Keratinocyte (primary cell): ENCODE measurements at regions not wholly inside any gene's neighbourhood (a gene's known extent, or its start where the extent isn't known, plus 50 kb on each side); places are given as distances from the start of the nearest gene placed in this dataset.

Experiments used
- DNase-seq: peaks from one replicate; pipeline ENCODE4 v3.0.0-alpha.2; 2011; ENCODE audit warnings: low read depth, missing footprints, low spot score
- FAIRE-seq: peaks from 2 replicates; lab custom pipeline; 2011; peaks lifted over from hg19 to GRCh38; lab: Jason Lieb, UNC
- H2AFZ ChIP-seq: 2 replicates; pipeline ENCODE4 v1.6.0; 2012; ENCODE audit warnings: low read length, control low read depth, inconsistent platforms; ENCODE audit not compliant: control insufficient read depth
- H3K27ac ChIP-seq: 2 replicates; pipeline ENCODE4 v1.5.1; 2011; ENCODE audit warnings: low read length; ENCODE audit not compliant: control insufficient read depth, insufficient read depth
- H3K27me3 ChIP-seq: 3 replicates; pipeline ENCODE4 v1.6.0; 2011; ENCODE audit warnings: low read length; ENCODE audit not compliant: control insufficient read depth, insufficient read depth; ENCODE audit errors: extremely low read depth
- H3K36me3 ChIP-seq, 2 experiments: 2 replicates in 1 of 2; 3 replicates in 1 of 2; pipeline ENCODE4 v1.5.1; 2011; ENCODE audit warnings: low read length in 2 of 2, mild to moderate bottlenecking in 1 of 2; ENCODE audit not compliant: control insufficient read depth in 2 of 2, insufficient read depth in 2 of 2; ENCODE audit errors: extremely low read depth in 1 of 2
- H3K4me1 ChIP-seq: 3 replicates; pipeline ENCODE4 v1.5.1; 2011; ENCODE audit warnings: low read length; ENCODE audit not compliant: control insufficient read depth, insufficient read depth; ENCODE audit errors: extremely low read depth
- H3K4me2 ChIP-seq: 3 replicates; pipeline ENCODE4 v1.6.0; 2011; ENCODE audit warnings: low read depth, low read length; ENCODE audit not compliant: control insufficient read depth, insufficient read depth; ENCODE audit errors: extremely low read depth
- H3K4me3 ChIP-seq, 3 experiments: fragments of 200-600 bp in 1 of 3; sonication (generic) in 1 of 3; 2 replicates in 2 of 3; 3 replicates in 1 of 3; pipeline ENCODE4 v1.5.1; 2011 to 2016; ENCODE audit warnings: low read length in 3 of 3, mild to moderate bottlenecking in 3 of 3, control low read depth in 2 of 3, inconsistent platforms in 1 of 3, low read depth in 1 of 3, mixed read lengths in 1 of 3, mixed run types in 1 of 3, moderate library complexity in 1 of 3; ENCODE audit not compliant: control insufficient read depth in 2 of 3, insufficient read depth in 2 of 3; ENCODE audit errors: extremely low read depth in 1 of 3
- H3K79me2 ChIP-seq: 2 replicates; pipeline ENCODE4 v1.6.0; 2012; ENCODE audit warnings: low read length; ENCODE audit not compliant: control insufficient read depth, insufficient read depth
- H3K9ac ChIP-seq: 3 replicates; pipeline ENCODE4 v1.6.0; 2011; ENCODE audit warnings: low read length; ENCODE audit not compliant: control insufficient read depth, insufficient read depth; ENCODE audit errors: extremely low read depth
- H3K9me1 ChIP-seq: 3 replicates; pipeline ENCODE4 v1.6.0; 2011; ENCODE audit warnings: low read length; ENCODE audit not compliant: control insufficient read depth, insufficient read depth; ENCODE audit errors: extremely low read depth
- H3K9me3 ChIP-seq: 2 replicates; pipeline ENCODE4 v1.5.1; 2012; ENCODE audit warnings: low read depth, low read length; ENCODE audit not compliant: control insufficient read depth
- H4K20me1 ChIP-seq: 3 replicates; pipeline ENCODE4 v1.6.0; 2011; ENCODE audit warnings: low read length; ENCODE audit not compliant: control insufficient read depth, insufficient read depth; ENCODE audit errors: extremely low read depth
- EZH2 ChIP-seq: IDR thresholded peaks from one replicate; pipeline ENCODE4 v1.6.1; 2012; ENCODE audit warnings: inconsistent platforms, mild to moderate bottlenecking, low read length, moderate library complexity
- dilution Hi-C: fragments of 300-500 bp; cut with MboI; formaldehyde crosslinking; loops from one replicate; pipeline ENCODE4 v1.7.0; 2020; ENCODE audit warnings: low sequenced_read_pairs; ENCODE audit not compliant: extremely low pct_ligation_motif_present
- TF ChIP-seq, protein P1 (sequence below), 3 experiments: IDR thresholded peaks in 1 of 3; conservative IDR thresholded peaks in 1 of 3; optimal IDR thresholded peaks in 1 of 3; 2 replicates in 2 of 3; 3 replicates in 1 of 3; pipeline versions ENCODE3 to v1.5.1; 2011; ENCODE audit warnings: low read length in 3 of 3, mild to moderate bottlenecking in 3 of 3, moderate library complexity in 2 of 3, control low read depth in 1 of 3, inconsistent platforms in 1 of 3; ENCODE audit not compliant: insufficient read depth in 2 of 3; ENCODE audit errors: extremely low read depth in 1 of 3

DNA sequence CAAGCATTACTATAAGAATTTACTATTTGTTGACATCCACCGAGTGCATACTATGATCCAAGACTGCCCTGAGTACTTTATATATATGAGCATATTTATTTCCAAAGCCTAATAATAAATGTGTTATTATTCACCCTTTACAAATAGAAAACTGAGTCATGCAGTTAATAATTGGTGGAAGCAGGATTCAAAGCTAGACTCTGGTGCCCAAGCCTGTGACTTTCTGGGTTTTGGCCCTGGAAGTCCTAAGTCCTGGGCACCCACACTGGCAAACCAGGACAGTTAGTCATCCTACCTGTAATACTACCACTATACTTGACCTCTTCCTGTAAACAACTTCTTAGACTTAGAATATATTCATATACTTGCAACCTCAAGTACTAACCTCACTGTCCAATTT is 257.4 kb upstream of the IRX5 start:
- no peak overlapping the region for H2AFZ ChIP-seq
- peaks cover 4% of the 10 kb centered on the region for H3K4me1 ChIP-seq
- H3K4me3 ChIP-seq: no peak overlapping the region
- no peaks in the 10 kb centered on the region for H3K79me2 ChIP-seq
- no peaks in the 10 kb centered on the region for H3K27me3 ChIP-seq
- H3K9ac ChIP-seq: no peak overlapping the region
- H3K27ac ChIP-seq: no peak overlapping the region
- dilution Hi-C loops: no loop called here
- H3K9me3 ChIP-seq: no peaks in the 10 kb centered on the region
- no peaks in the 10 kb centered on the region for H4K20me1 ChIP-seq
- no peak for TF ChIP-seq EZH2
- TF ChIP-seq, protein P1, sequence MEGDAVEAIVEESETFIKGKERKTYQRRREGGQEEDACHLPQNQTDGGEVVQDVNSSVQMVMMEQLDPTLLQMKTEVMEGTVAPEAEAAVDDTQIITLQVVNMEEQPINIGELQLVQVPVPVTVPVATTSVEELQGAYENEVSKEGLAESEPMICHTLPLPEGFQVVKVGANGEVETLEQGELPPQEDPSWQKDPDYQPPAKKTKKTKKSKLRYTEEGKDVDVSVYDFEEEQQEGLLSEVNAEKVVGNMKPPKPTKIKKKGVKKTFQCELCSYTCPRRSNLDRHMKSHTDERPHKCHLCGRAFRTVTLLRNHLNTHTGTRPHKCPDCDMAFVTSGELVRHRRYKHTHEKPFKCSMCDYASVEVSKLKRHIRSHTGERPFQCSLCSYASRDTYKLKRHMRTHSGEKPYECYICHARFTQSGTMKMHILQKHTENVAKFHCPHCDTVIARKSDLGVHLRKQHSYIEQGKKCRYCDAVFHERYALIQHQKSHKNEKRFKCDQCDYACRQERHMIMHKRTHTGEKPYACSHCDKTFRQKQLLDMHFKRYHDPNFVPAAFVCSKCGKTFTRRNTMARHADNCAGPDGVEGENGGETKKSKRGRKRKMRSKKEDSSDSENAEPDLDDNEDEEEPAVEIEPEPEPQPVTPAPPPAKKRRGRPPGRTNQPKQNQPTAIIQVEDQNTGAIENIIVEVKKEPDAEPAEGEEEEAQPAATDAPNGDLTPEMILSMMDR (optimal IDR thresholded peaks at IDR 0.05 in 1 of 3, IDR thresholded peaks at IDR 0.05 in 1 of 3, conservative IDR thresholded peaks at IDR 0.05 in 1 of 3; ENCODE audit: extremely low read depth in 1 of 3, insufficient read depth in 2 of 3, low read length in 3 of 3): no peak
- FAIRE-seq (no peak), DNase-seq (no peak)
- no peaks in the 10 kb centered on the region for H3K36me3 ChIP-seq
- H3K4me2 ChIP-seq: no peak overlapping the region
- no peaks in the 10 kb centered on the region for H3K9me1 ChIP-seq

DNA sequence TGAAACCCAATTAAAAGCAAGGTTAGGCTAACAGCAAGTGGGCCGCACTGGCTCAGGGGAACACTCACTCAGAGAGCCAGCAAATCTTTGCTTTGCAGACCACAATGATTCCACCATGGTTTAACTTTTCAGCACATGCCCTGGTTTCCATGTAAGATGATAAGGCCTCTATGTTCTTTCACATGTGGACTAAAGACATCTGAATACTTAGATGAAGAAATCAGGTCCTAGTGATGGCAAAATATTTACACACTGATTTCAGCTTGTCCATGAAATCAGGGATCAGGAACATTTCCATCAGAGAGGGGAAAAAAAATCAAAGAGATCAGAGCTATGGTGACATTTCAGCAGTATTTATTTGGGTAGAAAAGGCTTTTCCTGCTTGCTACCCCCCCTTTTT is 258.2 kb upstream of the IRX5 start:
- dilution Hi-C loops: no loop called here
- Histone ChIP-seq H3K4me1 (peaks cover 4% of the 10 kb centered on the region), H3K9me1 (no peaks in the 10 kb centered on the region), H3K9me3 (no peaks in the 10 kb centered on the region), H3K4me3 (no peak overlapping the region), H3K27ac (no peak overlapping the region), H3K36me3 (no peaks in the 10 kb centered on the region), H3K4me2 (no peak overlapping the region), H3K27me3 (no peaks in the 10 kb centered on the region), H2AFZ (no peak overlapping the region), H3K79me2 (no peaks in the 10 kb centered on the region), H3K9ac (no peak overlapping the region), H4K20me1 (no peaks in the 10 kb centered on the region)
- FAIRE-seq (no peak), DNase-seq (no peak)
- TF ChIP-seq, protein P1 (optimal IDR thresholded peaks at IDR 0.05 in 1 of 3, IDR thresholded peaks at IDR 0.05 in 1 of 3, conservative IDR thresholded peaks at IDR 0.05 in 1 of 3; ENCODE audit: extremely low read depth in 1 of 3, insufficient read depth in 2 of 3, low read length in 3 of 3): no peak
- TF ChIP-seq EZH2: no peak
